H1 (cell line): ENCODE measurements at regions not wholly inside any gene's neighbourhood (a gene's known extent, or its start where the extent isn't known, plus 50 kb on each side); places are given as distances from the start of the nearest gene placed in this dataset.

ENCODE experiments used
- CTCF ChIA-PET: fragments of 300-600 bp; sonication (Branson Sonifier 250); formaldehyde crosslinking; loops from one replicate; lab custom pipeline; 2021; ENCODE audit not compliant: partially characterized antibody; lab: Charles Lee
- POLR2A ChIA-PET: fragments of 300-600 bp; sonication (Branson Sonifier 250); formaldehyde crosslinking; loops from one replicate; lab custom pipeline; 2021; ENCODE audit warnings: inconsistent platforms; ENCODE audit not compliant: partially characterized antibody; lab: Charles Lee
- DNase-seq, 2 experiments: peaks; one replicate each; pipeline versions ENCODE4 v3.0.0 to v3.0.0-alpha.2; 2010 to 2022; ENCODE audit warnings: low spot score in 2 of 2, low read depth in 1 of 2, mixed read lengths in 1 of 2
- FAIRE-seq: peaks from 2 replicates; lab custom pipeline; 2011; peaks lifted over from hg19 to GRCh38; lab: Jason Lieb, UNC
- H2AFZ ChIP-seq: 2 replicates; pipeline ENCODE4 v1.8.1; 2012; ENCODE audit warnings: low read length, inconsistent platforms
- H2AK5ac ChIP-seq: 2 replicates; pipeline ENCODE4 v1.6.1; 2013; ENCODE audit warnings: low read depth, low read length
- H2BK120ac ChIP-seq: replicated peaks from 2 replicates; pipeline ENCODE3; 2013; ENCODE audit warnings: low read depth, low read length, inconsistent platforms
- H2BK12ac ChIP-seq: 2 replicates; pipeline ENCODE4 v1.6.1; 2013; ENCODE audit warnings: low read depth, low read length
- H2BK15ac ChIP-seq: 2 replicates; pipeline ENCODE4 v1.6.1; 2013; ENCODE audit warnings: low read length
- H2BK20ac ChIP-seq: 2 replicates; pipeline ENCODE4 v1.6.1; 2013; ENCODE audit warnings: low read length
- H2BK5ac ChIP-seq: 2 replicates; pipeline ENCODE4 v1.6.1; 2013; ENCODE audit warnings: low read depth, low read length
- H3K14ac ChIP-seq: 2 replicates; pipeline ENCODE4 v1.6.1; 2013; ENCODE audit warnings: inconsistent platforms; ENCODE audit not compliant: insufficient read length
- H3K18ac ChIP-seq: 2 replicates; pipeline ENCODE4 v1.6.1; 2013; ENCODE audit warnings: low read length; ENCODE audit errors: extremely low read depth
- H3K23ac ChIP-seq: 2 replicates; pipeline ENCODE4 v1.6.1; 2013; ENCODE audit warnings: inconsistent platforms; ENCODE audit not compliant: insufficient read length
- H3K23me2 ChIP-seq: 2 replicates; pipeline ENCODE4 v1.6.1; 2013; ENCODE audit warnings: low read depth, low read length
- H3K27ac ChIP-seq: 2 replicates; pipeline ENCODE4 v1.6.1; 2011; ENCODE audit warnings: low read depth, low read length, inconsistent platforms
- H3K27me3 ChIP-seq, 4 experiments: replicated peaks in 1 of 4; 1 replicate in 1 of 4; 2 replicates in 3 of 4; pipeline versions ENCODE4 v1.6.1 to v1.8.1; 2011 to 2013; ENCODE audit warnings: low read length in 3 of 4, mild to moderate bottlenecking in 3 of 4, inconsistent platforms in 2 of 4, mixed read lengths in 2 of 4, moderate library complexity in 1 of 4; ENCODE audit not compliant: control insufficient read depth in 3 of 4, insufficient read depth in 3 of 4; ENCODE audit errors: extremely low read depth in 1 of 4
- H3K36me3 ChIP-seq, 4 experiments: 2 replicates each; pipeline versions ENCODE4 v1.6.1 to v1.8.1; 2011 to 2013; ENCODE audit warnings: mild to moderate bottlenecking in 4 of 4, low read length in 3 of 4, moderate library complexity in 2 of 4, control low read depth in 1 of 4, inconsistent platforms in 1 of 4; ENCODE audit not compliant: insufficient read depth in 4 of 4, control insufficient read depth in 2 of 4
- H3K4ac ChIP-seq: replicated peaks from 2 replicates; pipeline ENCODE3; 2013; ENCODE audit warnings: low read length, low read depth, mixed read lengths, inconsistent platforms; ENCODE audit not compliant: insufficient read length
- H3K4me1 ChIP-seq, 4 experiments: replicated peaks in 1 of 4; 1 replicate in 1 of 4; 2 replicates in 3 of 4; pipeline versions ENCODE4 v1.6.1 to v1.8.1; 2011 to 2013; ENCODE audit warnings: low read length in 3 of 4, inconsistent platforms in 2 of 4, mixed read lengths in 1 of 4; ENCODE audit not compliant: insufficient read depth in 4 of 4, control insufficient read depth in 3 of 4
- H3K4me2 ChIP-seq, 2 experiments: 2 replicates each; pipeline versions ENCODE4 v1.6.1 to v1.8.1; 2011 to 2013; ENCODE audit warnings: low read depth in 2 of 2, low read length in 2 of 2, control low read depth in 1 of 2, inconsistent platforms in 1 of 2, mild to moderate bottlenecking in 1 of 2; ENCODE audit not compliant: insufficient read depth in 1 of 2
- H3K4me3 ChIP-seq, 4 experiments: fragments of 200-600, 300-600 bp in 1 of 4; sonication (generic), shearing (Covaris generic), sonication (Bioruptor Twin) in 1 of 4; 2 replicates each; pipeline versions ENCODE4 v1.5.1 to v1.8.1; 2011 to 2016; ENCODE audit warnings: low read length in 4 of 4, low read depth in 3 of 4, control low read depth in 2 of 4, inconsistent platforms in 2 of 4, mild to moderate bottlenecking in 2 of 4, mixed read lengths in 1 of 4, moderate library complexity in 1 of 4; ENCODE audit not compliant: insufficient read depth in 2 of 4; ENCODE audit errors: extremely low read depth in 1 of 4
- H3K56ac ChIP-seq: replicated peaks from 2 replicates; pipeline ENCODE3; 2013; ENCODE audit warnings: low read depth, mild to moderate bottlenecking, mixed read lengths, low read length, inconsistent platforms; ENCODE audit not compliant: insufficient read length
- H3K79me1 ChIP-seq: 2 replicates; pipeline ENCODE4 v1.6.1; 2013; ENCODE audit warnings: low read depth, low read length, control low read depth
- H3K79me2 ChIP-seq, 2 experiments: 2 replicates each; pipeline versions ENCODE4 v1.6.1 to v1.8.1; 2012 to 2013; ENCODE audit warnings: low read length in 2 of 2, mild to moderate bottlenecking in 2 of 2, inconsistent platforms in 1 of 2; ENCODE audit not compliant: insufficient read depth in 2 of 2, control insufficient read depth in 1 of 2
- H3K9ac ChIP-seq, 4 experiments: replicated peaks in 1 of 4; 1 replicate in 1 of 4; 2 replicates in 3 of 4; pipeline versions ENCODE4 v1.6.1 to v1.8.1; 2011 to 2013; ENCODE audit warnings: low read depth in 3 of 4, low read length in 3 of 4, control low read depth in 2 of 4, mild to moderate bottlenecking in 2 of 4, moderate library complexity in 2 of 4, inconsistent platforms in 1 of 4; ENCODE audit errors: extremely low read depth in 1 of 4
- H3K9me3 ChIP-seq, 2 experiments: 2 replicates each; pipeline versions ENCODE4 v1.6.1 to v1.8.1; 2012 to 2013; ENCODE audit warnings: mild to moderate bottlenecking in 2 of 2, moderate library complexity in 2 of 2, control low read depth in 1 of 2, inconsistent platforms in 1 of 2, low read depth in 1 of 2, low read length in 1 of 2, mixed read lengths in 1 of 2; ENCODE audit not compliant: insufficient read depth in 2 of 2
- H4K20me1 ChIP-seq, 2 experiments: replicated peaks in 1 of 2; 2 replicates each; pipeline versions ENCODE3 to v1.8.1; 2011 to 2013; ENCODE audit warnings: inconsistent platforms in 2 of 2, low read length in 2 of 2, mild to moderate bottlenecking in 1 of 2; ENCODE audit not compliant: insufficient read depth in 2 of 2, control insufficient read depth in 1 of 2
- H4K5ac ChIP-seq: 2 replicates; pipeline ENCODE4 v1.6.1; 2013; ENCODE audit warnings: low read length, low read depth, mixed read lengths, inconsistent platforms; ENCODE audit not compliant: insufficient read length
- H4K8ac ChIP-seq: 2 replicates; pipeline ENCODE4 v1.8.0; 2013; ENCODE audit warnings: mild to moderate bottlenecking, moderate library complexity, low read length, inconsistent platforms; ENCODE audit not compliant: insufficient read depth; ENCODE audit errors: extremely low read depth
- H4K91ac ChIP-seq: replicated peaks from 2 replicates; pipeline ENCODE3; 2013; ENCODE audit warnings: low read length, mixed read lengths, inconsistent platforms; ENCODE audit not compliant: insufficient read length
- BCL11A ChIP-seq, 2 experiments: IDR thresholded peaks; one replicate each; pipeline ENCODE4 v1.6.1; 2011; ENCODE audit warnings: low read depth in 2 of 2, low read length in 2 of 2, mild to moderate bottlenecking in 2 of 2
- BRCA1 ChIP-seq: IDR thresholded peaks from 2 replicates; pipeline ENCODE4 v1.6.1; 2012; ENCODE audit warnings: low read depth, low read length, improper control_type of control experiment
- TAF1 ChIP-seq: IDR thresholded peaks from 2 replicates; pipeline ENCODE4 v1.6.1; 2011; ENCODE audit warnings: mild to moderate bottlenecking, low read depth, low read length
- WGBS, 2 experiments: shearing (Covaris generic) in 1 of 2; methylation state at CpG; one replicate each; pipeline versions ENCODE4 v1.1.6 to v1.1.7; 2013 to 2015; ENCODE audit warnings: low lambda C conversion rate in 2 of 2, mixed read lengths in 2 of 2, inconsistent platforms in 1 of 2, low coverage in 1 of 2, missing lambda C conversion rate in 1 of 2; ENCODE audit not compliant: insufficient replicate concordance in 2 of 2, insufficient coverage in 1 of 2, insufficient read length in 1 of 2; ENCODE audit errors: extremely low coverage in 1 of 2, missing lambda C conversion rate in 1 of 2; 5-methylcytosine and 5-hydroxymethylcytosine counted together

DNA sequence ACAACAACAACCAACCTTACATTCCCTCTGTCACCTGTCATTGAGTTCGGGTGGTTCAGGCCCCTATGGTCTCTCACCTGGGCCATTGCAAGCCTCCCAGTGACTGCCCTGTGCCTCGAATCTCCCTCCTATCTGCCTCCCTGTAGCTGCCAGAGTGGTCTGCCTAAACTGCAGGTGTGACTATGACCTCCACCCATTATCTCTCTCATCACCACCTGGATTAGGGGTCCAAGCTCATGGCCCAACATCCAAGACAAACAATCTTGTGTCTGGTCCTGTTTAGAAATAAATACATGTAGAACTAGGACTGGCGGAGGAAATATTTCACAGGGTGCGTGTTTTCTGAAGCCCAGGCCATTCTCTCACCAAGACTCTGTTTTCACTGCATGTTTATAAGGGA is 146.6 kb downstream of the HERPUD2 start:
- Histone ChIP-seq H2AK5ac (no peak overlapping the region), H2BK120ac (no peak overlapping the region), H3K56ac (no peak overlapping the region), H3K4me3 (no peak overlapping the region), H2AFZ (no peak overlapping the region), H2BK12ac (no peak overlapping the region), H3K14ac (no peak overlapping the region), H2BK15ac (no peak overlapping the region), H3K36me3 (no peaks in the 10 kb centered on the region), H3K18ac (no peak overlapping the region), H3K27ac (no peak overlapping the region), H3K23me2 (no peaks in the 10 kb centered on the region), H4K5ac (no peak overlapping the region), H3K4me1 (0 out of 7 replicates have a peak, but pooled peaks cover 0 to 2% (median 0%) of the 10 kb centered on the region in 4 experiments), H3K79me1 (no peaks in the 10 kb centered on the region), H2BK20ac (no peak overlapping the region), H3K4ac (no peak overlapping the region), H3K23ac (no peak overlapping the region), H3K9me3 (no peaks in the 10 kb centered on the region), H3K79me2 (no peaks in the 10 kb centered on the region), H2BK5ac (no peak overlapping the region), H3K4me2 (no peak overlapping the region), H4K8ac (no peak overlapping the region), H3K27me3 (no peaks in the 10 kb centered on the region), H4K20me1 (no peaks in the 10 kb centered on the region), H4K91ac (no peak overlapping the region), H3K9ac (no peak overlapping the region)
- WGBS, 2 experiments = 88% methylated on average over 4 of the region's 4 CpGs; no CpG with 5 or more reads in 1 of the 2 experiments
- DNase-seq = no peak
- ChIA-PET CTCF (interaction anchor here (0.7 to 3.0 kb wide), 6 partner anchors 9 to 76 kb away, joined by 3 to 10 read pairs (median 8); no protein-coding TSS in a partner anchor), POLR2A (no interaction called here)
- no peak for FAIRE-seq
- TF ChIP-seq TAF1 = no peak
- TF ChIP-seq BCL11A (IDR thresholded peaks at IDR 0.05; ENCODE audit: low read depth in 2 of 2, low read length in 2 of 2) = no peak
- no peak for TF ChIP-seq BRCA1
